GM20431 (cell line): ENCODE measurements at regions not wholly inside any gene's neighbourhood (a gene's known extent, or its start where the extent isn't known, plus 50 kb on each side); places are given as distances from the start of the nearest gene placed in this dataset.

Experiments used
- in situ Hi-C: fragments of 300-500 bp; cut with MseI, MboI; formaldehyde crosslinking; loops from one replicate; pipeline ENCODE4 v1.15.0; 2020; ENCODE audit warnings: low sequenced_read_pairs; ENCODE audit not compliant: unreplicated experiment

- in situ Hi-C loops: no loop called here
Observed at GRCh38 chr3:44032487-44032886, 209.2 kb upstream of the TOPAZ1 start.

- in situ Hi-C loops: no loop called here
Observed at GRCh38 chr3:44033123-44033522, 208.6 kb upstream of the TOPAZ1 start.

- in situ Hi-C loops: no loop called here
Observed at GRCh38 chr3:44036850-44037249, 204.8 kb upstream of the TOPAZ1 start.

- in situ Hi-C loops: no loop called here
Observed at GRCh38 chr3:44039006-44039405, 202.7 kb upstream of the TOPAZ1 start.

- in situ Hi-C loops: no loop called here
Observed at GRCh38 chr3:44041726-44042125, 200.0 kb upstream of the TOPAZ1 start.

- in situ Hi-C loops: no loop called here
Observed at GRCh38 chr3:44042772-44043171, 198.9 kb upstream of the TOPAZ1 start.

- in situ Hi-C loops: no loop called here
Observed at GRCh38 chr3:44045476-44046275, 196.0 kb upstream of the TOPAZ1 start.

- in situ Hi-C loops: no loop called here
Observed at GRCh38 chr3:44047796-44048195, 193.9 kb upstream of the TOPAZ1 start.

GRCh38 chr3:44048196-44048924 lies 193.3 kb upstream of the TOPAZ1 start:
- in situ Hi-C loops: no loop called here

- in situ Hi-C loops: no loop called here
Observed at GRCh38 chr3:44048949-44049348, 192.7 kb upstream of the TOPAZ1 start.

GRCh38 chr3:44050101-44050500 lies 191.6 kb upstream of the TOPAZ1 start:
- in situ Hi-C loops: no loop called here

GRCh38 chr3:44050867-44051266 lies 190.8 kb upstream of the TOPAZ1 start:
- in situ Hi-C loops: no loop called here

- in situ Hi-C loops: no loop called here
Observed at GRCh38 chr3:44055951-44056350, 185.7 kb upstream of the TOPAZ1 start.

- in situ Hi-C loops: no loop called here
Observed at GRCh38 chr3:44056446-44057240, 185.0 kb upstream of the TOPAZ1 start.

- in situ Hi-C loops: no loop called here
Observed at GRCh38 chr3:44058022-44058867, 183.4 kb upstream of the TOPAZ1 start.

GRCh38 chr3:44058868-44059203 lies 182.8 kb upstream of the TOPAZ1 start:
- in situ Hi-C loops: no loop called here

GRCh38 chr3:44060164-44060563 lies 181.5 kb upstream of the TOPAZ1 start:
- in situ Hi-C loops: no loop called here

GRCh38 chr3:44061268-44061667 lies 180.4 kb upstream of the TOPAZ1 start:
- in situ Hi-C loops: no loop called here

- in situ Hi-C loops: no loop called here
Observed at GRCh38 chr3:44061961-44062360, 179.7 kb upstream of the TOPAZ1 start.
